ENCODE measurements at regions not wholly inside any gene's neighbourhood (a gene's known extent, or its start where the extent isn't known, plus 50 kb on each side); places are given as distances from the start of the nearest gene placed in this dataset.

DNA sequence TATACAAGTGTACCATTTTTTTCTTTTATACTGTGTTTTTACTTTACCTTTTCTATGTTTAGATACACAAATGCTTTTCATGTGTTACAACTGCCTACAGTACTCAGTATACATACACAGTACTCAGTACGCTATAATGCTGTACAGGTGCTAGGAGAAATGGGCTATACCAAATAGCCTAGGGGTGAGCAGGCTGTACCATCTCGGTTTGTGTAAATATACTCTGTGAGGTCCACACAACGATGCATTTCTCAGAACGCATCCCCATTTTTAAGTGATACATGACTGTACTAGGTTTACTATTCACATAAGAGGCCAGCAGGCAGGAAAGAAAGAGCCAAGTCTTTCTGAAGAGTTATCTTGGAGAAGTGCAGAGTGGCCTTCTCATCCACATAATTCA, 426.4 kb upstream of the MTPN start:
- H3K4me3 ChIP-seq (ENCODE audit: low read depth in 1 of 2, low read length in 1 of 2), result no peak overlapping the region
- TF ChIP-seq, protein P1, sequence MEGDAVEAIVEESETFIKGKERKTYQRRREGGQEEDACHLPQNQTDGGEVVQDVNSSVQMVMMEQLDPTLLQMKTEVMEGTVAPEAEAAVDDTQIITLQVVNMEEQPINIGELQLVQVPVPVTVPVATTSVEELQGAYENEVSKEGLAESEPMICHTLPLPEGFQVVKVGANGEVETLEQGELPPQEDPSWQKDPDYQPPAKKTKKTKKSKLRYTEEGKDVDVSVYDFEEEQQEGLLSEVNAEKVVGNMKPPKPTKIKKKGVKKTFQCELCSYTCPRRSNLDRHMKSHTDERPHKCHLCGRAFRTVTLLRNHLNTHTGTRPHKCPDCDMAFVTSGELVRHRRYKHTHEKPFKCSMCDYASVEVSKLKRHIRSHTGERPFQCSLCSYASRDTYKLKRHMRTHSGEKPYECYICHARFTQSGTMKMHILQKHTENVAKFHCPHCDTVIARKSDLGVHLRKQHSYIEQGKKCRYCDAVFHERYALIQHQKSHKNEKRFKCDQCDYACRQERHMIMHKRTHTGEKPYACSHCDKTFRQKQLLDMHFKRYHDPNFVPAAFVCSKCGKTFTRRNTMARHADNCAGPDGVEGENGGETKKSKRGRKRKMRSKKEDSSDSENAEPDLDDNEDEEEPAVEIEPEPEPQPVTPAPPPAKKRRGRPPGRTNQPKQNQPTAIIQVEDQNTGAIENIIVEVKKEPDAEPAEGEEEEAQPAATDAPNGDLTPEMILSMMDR (IDR thresholded peaks at IDR 0.05), result no peak

DNA sequence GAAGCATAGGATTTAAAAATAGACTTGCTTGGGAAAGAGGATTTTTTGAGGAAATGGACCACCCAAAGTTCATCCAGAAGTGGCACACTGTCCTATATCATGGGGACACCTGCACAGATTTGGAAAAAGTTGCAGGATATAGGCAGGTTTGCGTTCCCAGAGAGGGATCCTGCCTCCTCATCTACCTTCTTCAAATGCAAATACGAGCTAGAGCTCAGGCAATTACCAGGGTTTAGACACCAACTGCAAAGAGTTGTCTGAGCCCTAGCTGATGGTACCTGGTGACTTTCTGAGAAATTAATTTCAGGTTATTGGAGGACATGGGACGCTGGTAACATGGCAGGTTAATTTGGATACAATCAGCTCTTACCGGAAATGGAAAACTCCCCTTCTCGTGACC, 423.7 kb upstream of the MTPN start:
- TF ChIP-seq, protein P1 (IDR thresholded peaks at IDR 0.05), result no peak
- no peaks in the 10 kb centered on the region for H3K4me1 ChIP-seq (ENCODE audit: control insufficient read depth in 1 of 2, insufficient read depth in 1 of 2, low read depth in 1 of 2, low read length in 1 of 2)
- no peaks in the 10 kb centered on the region for H3K27me3 ChIP-seq
- H3K36me3 ChIP-seq, result no peaks in the 10 kb centered on the region
- H3K9me3 ChIP-seq, result no peaks in the 10 kb centered on the region
- H3K27ac ChIP-seq, result no peak overlapping the region
- no peak overlapping the region for H3K4me3 ChIP-seq (ENCODE audit: low read depth in 1 of 2, low read length in 1 of 2)

More for the DNA sequence above, 426.4 kb upstream of the MTPN start:
- Histone ChIP-seq H3K36me3 (no peaks in the 10 kb centered on the region), H3K4me1 (ENCODE audit: control insufficient read depth in 1 of 2, insufficient read depth in 1 of 2, low read depth in 1 of 2, low read length in 1 of 2) (no peaks in the 10 kb centered on the region), H3K27me3 (no peaks in the 10 kb centered on the region), H3K27ac (no peak overlapping the region), H3K9me3 (no peaks in the 10 kb centered on the region)

DNA sequence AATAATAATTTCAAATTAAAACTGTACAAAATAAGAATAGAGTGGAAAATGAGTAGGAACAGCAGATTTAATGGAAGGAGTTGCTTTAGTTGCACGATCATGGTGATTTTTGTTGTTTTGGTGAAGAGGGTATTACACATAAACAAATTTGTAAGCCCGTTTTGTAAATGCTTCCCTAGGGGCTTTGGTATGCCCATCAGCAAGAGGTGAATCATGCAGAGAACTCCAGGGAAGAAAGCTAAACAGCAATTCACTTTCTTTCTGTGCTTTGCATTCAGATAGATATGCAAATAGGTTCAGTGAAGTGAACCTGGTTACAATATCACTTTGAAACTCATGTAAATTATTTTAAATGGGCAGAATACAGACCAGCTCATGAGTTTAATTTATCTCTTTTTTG, 422.2 kb upstream of the MTPN start:
- TF ChIP-seq, protein P1 (IDR thresholded peaks at IDR 0.05), result no peak
- no peaks in the 10 kb centered on the region for H3K27me3 ChIP-seq
- H3K4me1 ChIP-seq (ENCODE audit: control insufficient read depth in 1 of 2, insufficient read depth in 1 of 2, low read depth in 1 of 2, low read length in 1 of 2), result no peaks in the 10 kb centered on the region
- H3K27ac ChIP-seq, result no peak overlapping the region
- H3K36me3 ChIP-seq, result no peaks in the 10 kb centered on the region
- H3K9me3 ChIP-seq, result no peaks in the 10 kb centered on the region
- H3K4me3 ChIP-seq (ENCODE audit: low read depth in 1 of 2, low read length in 1 of 2), result no peak overlapping the region

DNA sequence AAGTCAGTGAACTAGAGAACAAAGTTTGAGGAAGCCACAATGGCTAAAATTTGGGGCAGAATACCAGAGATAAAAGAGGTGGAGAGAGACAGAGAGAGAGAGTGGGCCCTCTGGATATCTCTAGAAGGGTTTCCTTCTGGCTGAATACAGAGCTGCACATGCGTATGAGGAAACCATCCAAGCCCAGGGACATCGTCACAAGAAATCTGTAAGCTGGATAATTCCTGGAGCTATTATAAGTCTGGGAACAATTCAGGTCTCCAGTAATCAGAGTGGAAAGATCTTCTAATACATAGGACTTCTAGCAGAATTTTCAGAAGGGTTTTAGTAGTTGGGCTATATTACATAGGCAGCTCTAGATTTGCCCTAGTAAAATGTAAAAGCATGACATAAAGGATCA, 415.7 kb upstream of the MTPN start:
- TF ChIP-seq, protein P1 (IDR thresholded peaks at IDR 0.05), result no peak
- H3K4me3 ChIP-seq (ENCODE audit: low read depth in 1 of 2, low read length in 1 of 2), result no peak overlapping the region
- H3K36me3 ChIP-seq, result no peaks in the 10 kb centered on the region
- H3K27ac ChIP-seq, result no peak overlapping the region
- no peaks in the 10 kb centered on the region for H3K27me3 ChIP-seq
- H3K9me3 ChIP-seq, result no peaks in the 10 kb centered on the region
- no peaks in the 10 kb centered on the region for H3K4me1 ChIP-seq (ENCODE audit: control insufficient read depth in 1 of 2, insufficient read depth in 1 of 2, low read depth in 1 of 2, low read length in 1 of 2)

DNA sequence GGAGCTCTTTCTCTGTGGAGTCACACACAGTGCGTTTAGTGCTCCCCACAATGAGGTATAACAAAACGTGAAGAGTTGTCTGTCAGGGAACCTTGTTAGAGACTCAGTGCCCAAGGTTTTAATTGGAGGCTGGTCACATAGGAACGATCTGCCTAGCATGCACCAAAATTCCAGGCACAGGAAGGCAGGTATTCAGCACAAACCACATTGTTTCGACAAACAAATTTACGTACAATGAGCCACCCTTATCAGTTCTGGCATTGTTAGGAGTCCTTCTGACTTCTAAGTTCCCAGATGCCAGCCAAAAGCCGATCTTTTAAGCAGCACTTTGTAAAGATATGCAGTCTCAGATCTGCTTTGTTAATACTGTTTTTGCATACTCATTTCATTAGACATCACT, 414.2 kb upstream of the MTPN start:
- Histone ChIP-seq H3K36me3 (no peaks in the 10 kb centered on the region), H3K9me3 (no peaks in the 10 kb centered on the region), H3K27ac (no peak overlapping the region), H3K4me1 (ENCODE audit: control insufficient read depth in 1 of 2, insufficient read depth in 1 of 2, low read depth in 1 of 2, low read length in 1 of 2) (no peaks in the 10 kb centered on the region), H3K4me3 (ENCODE audit: low read depth in 1 of 2, low read length in 1 of 2) (no peak overlapping the region), H3K27me3 (no peaks in the 10 kb centered on the region)
- TF ChIP-seq, protein P1 (IDR thresholded peaks at IDR 0.05), result no peak

DNA sequence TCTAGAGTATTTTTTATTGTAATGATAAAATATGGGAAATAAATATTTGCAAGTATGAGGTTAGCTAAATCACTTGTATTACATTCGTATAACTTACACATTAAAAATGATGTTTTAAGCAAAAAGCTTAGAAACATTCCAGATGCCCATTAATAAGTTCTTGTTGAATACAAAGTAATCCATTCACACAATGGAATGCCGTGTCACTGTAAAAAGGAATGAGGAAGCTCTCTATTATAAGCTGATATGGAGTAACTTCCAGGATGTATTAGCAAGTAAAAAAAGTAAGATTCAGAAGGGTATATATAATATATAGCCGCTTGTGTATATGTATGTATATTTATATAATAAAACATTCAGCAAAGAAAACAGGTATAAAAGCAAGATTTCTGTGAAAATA, 412.8 kb upstream of the MTPN start:
- H3K4me1 ChIP-seq (ENCODE audit: control insufficient read depth in 1 of 2, insufficient read depth in 1 of 2, low read depth in 1 of 2, low read length in 1 of 2), result no peaks in the 10 kb centered on the region
- no peak overlapping the region for H3K4me3 ChIP-seq (ENCODE audit: low read depth in 1 of 2, low read length in 1 of 2)
- H3K27ac ChIP-seq, result no peak overlapping the region
- no peaks in the 10 kb centered on the region for H3K27me3 ChIP-seq
- TF ChIP-seq, protein P1 (IDR thresholded peaks at IDR 0.05), result no peak
- H3K9me3 ChIP-seq, result no peaks in the 10 kb centered on the region
- H3K36me3 ChIP-seq, result no peaks in the 10 kb centered on the region
